ENCODE measurements at regions not wholly inside any gene's neighbourhood (a gene's known extent, or its start where the extent isn't known, plus 50 kb on each side); places are given as distances from the start of the nearest gene placed in this dataset.
A peak's percentile ranks its signal among the peaks of the same experiment; 100 is the strongest.
"Not testable (repeated sequence)": the region's sequence is repeated elsewhere in the genome, so short reads cannot be mapped to it uniquely, and the experiment has no call there.

DNA sequence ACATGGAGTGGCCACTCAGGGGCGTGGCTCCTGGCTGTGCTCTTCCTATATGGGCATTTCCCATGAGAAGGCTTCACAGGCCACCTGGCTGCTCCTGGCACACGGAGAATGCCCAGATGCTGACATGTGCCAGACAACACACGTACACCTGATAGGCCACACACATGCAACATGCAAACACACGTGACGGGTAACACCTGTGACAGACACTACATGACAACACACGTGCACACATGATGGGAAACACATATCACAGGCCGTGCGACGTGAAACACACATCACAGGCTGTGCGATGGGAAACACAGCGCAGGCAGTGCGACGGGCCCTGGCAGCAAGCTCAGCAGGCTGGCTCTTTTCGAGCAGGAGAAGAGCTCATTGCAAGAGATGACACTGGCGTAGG is 94.3 kb upstream of the HMX1 start:
- not testable (repeated sequence) for DNase-seq

DNA sequence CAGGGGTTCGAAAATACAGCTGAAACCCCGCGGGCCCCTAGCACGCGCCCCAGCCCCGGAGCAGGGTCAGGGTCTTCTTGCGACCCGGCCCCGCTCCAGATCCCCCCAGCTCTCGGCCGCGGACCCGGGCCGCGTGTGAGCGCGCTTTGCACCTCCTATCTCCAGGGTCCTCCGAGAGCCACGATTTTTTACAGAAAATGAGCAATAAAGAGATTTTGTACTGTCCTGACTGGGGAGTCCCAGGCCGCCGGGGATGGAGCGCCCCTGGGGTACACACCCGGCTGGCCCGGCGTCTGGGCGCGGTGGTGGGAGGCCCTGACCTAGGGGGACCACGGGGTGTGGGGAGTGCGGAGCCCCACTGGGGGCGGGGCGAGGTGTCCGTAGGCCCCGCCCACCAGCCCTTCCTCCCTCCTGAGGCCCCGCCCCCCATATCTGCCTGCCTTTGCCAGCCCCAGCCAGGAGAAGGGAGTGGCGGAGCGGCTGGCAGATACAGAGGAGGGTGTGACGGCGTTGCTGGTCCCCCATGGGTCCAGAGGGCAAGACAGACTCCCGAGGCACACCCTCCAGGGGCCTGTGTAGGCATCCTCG is 92.7 kb upstream of the HMX1 start:
- not testable (repeated sequence) for DNase-seq

DNA sequence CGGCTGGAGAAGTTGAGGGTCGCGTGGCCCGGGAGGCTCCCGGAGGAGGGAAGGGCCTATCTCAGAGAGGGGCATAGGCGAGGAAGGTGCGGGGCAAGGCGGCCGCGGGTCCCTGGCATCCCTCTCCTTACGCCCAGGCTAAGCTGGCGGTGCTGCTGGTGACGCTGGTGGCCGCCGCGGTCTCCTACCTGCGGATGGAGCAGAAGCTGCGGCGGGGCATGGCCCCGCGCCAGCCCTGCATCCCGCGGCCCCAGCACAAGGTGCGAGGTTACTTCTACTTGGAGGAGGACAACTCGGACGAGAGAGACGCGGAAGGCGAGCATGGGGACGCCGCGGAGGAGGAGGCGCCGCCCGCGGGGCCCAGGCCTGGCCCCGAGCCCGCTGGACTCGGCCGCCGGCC is 91.9 kb upstream of the HMX1 start:
- not testable (repeated sequence) for DNase-seq

DNA sequence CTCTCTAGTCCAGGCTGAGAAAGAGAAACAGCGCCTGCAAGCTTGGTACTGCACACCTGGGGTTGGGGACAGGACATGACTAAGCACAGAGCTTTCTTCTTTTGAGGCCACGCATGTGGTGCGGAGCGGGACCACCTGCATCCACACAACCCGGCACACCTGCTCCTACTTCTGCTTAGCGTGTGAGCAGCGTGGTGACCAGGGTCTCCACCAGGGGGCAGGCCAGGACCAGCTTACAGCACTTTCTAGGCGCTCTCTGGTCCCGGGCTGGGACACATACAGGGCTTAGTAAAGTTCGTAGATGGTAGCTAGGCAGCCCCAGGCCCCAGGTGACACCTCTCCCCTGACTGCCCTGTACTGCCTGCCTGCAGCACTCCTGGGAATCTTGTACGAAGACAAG is 89.7 kb upstream of the HMX1 start:
- DNase-seq, result not testable (repeated sequence)

DNA sequence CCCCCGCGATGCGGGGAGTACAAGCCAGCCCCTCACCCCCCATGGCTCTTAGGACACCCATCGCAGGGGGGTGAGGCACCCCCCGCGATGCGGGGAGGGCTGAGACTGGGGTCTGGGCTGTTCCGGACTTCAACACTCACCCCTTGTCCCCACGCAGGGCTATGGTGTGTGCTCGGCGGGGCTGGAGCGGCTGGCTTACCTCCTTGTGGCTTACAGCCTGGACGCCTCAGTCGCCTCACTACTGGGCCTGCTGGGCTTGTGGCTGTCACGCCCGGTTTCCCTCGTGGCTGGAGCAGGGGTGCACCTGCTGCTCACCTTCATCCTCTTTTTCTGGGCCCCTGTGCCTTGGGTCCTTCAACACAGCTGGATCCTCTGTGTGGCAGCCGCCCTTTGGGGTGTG is 87.8 kb upstream of the HMX1 start:
- DNase-seq, result not testable (repeated sequence)

DNA sequence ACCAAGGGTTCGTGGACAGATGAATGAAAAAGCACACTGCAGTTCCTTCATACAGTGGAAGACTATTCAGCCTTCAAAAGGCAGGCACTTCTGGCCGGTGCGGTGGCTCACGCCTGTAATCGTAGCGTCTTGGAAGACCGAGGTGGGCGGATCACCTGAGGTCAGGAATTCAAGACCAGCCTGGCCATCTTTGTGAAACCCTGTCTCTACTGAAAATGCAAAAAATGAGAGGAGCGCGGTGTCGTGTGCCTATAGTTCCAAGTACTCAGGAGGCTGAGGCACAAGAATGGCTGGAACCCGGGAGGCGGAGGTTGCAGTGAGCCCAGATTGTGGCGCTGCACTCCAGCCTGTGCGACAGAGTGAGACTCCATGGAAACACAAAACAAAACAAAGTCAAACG is 82.4 kb upstream of the HMX1 start:
- not testable (repeated sequence) for DNase-seq

DNA sequence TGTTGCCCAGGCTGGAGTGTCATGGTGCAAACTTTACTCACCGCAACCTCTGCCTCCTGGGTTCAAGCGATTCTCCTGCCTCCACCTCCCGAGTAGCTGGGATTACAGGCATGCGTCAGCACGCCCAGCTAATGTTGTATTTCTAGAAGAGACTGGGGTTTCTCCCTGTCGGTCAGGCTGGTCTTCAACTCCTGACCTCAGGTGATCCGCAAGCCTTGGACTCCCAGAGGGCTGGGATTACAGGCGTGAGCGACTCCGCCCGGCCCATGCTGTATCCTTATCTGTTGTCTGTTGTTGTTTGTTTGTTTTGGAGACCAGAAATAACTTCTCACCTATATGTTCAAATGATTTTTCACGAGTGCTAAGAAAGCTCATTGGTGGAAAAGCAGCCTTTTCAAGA is 81.2 kb upstream of the HMX1 start:
- not testable (repeated sequence) for DNase-seq

DNA sequence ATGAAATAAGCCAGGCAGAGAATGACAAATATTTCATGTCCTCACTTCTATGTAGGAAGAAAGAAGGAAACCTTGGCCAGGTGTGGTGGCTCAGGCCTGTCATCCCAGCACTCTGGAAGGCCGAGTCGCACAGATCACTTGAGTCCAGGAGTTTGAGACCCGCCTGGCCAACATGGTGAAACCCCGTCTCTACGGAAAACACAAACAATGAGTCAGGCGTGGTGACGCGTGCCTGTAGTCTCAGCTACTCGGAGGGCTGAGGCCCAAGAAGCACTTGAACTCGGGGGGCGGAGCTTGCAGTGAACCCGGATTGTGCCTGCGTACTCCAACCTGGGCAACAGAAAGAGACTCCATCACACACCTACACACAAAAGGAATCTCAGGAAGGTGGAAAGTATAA is 80.5 kb upstream of the HMX1 start:
- not testable (repeated sequence) for DNase-seq

DNA sequence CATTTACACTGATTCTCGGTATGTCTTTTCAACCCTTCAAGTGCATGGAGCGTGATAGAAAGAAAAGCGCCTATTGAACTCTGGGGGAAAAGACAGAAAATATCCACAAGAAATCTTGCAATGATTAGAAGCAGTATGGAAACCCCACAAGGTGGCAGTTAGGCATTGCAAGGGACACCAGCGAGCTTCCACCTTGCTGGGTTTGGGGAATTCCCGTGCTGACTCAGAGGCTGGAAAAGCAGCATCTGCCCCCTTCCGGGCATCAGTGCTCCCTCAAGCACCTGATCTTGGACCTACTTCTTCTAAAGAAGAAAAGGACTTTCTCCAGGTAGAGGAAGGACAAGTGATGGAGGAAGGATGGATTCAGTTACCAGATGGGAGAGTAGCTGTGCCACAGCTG is 73.9 kb upstream of the HMX1 start:
- not testable (repeated sequence) for DNase-seq

DNA sequence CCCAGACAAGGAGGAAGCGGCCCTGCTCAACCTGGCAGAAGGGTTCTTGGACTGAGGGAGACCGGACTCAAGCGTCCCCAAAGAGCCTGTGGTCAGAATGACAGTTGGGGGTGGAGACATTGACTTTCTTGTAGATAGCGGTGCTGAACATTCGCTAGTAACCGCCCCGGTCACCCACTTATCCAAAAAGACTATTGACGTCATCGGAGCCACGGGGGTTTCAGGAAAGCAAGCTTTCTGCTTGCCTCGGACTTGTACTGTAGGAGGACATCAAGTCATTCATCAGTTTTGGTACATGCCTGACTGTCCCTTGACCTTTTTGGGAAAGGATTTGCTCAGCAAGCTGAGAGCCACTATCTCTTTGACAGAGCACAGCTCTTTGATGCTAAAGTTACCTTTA is 71.7 kb upstream of the HMX1 start:
- not testable (repeated sequence) for DNase-seq

DNA sequence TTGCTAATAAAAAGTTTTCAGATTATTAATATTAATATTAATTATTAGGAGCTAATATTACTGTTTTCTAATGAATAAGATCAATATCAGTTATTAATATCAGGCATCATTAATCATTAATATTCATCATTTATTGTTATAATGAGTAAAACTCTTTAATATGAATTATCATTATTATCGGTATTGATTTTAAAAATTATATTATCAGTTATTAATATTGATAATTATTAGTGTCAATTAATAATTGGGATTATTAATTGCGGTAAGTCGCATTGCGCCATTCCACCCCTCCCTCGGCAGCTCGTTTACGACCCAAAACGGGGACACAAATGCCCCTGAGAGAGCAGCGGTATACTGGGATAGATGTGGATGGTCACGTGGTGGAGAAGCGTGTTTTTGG is 70.4 kb upstream of the HMX1 start:
- DNase-seq, result not testable (repeated sequence)

DNA sequence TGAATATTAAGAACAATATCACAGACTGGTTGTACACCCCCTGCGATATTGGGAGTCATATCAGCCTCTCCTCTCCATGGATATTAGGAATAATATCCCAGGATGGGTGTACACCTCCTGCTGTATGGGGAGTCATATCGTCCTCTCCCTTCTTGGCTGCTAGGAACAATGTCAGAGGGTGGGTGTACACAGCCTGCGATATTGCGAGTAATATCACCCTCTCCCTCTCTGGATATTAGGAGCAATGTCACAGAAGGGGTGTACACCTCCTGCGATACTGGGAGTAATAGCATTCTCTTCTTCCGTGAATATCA is 69.8 kb upstream of the HMX1 start:
- DNase-seq, result not testable (repeated sequence)

DNA sequence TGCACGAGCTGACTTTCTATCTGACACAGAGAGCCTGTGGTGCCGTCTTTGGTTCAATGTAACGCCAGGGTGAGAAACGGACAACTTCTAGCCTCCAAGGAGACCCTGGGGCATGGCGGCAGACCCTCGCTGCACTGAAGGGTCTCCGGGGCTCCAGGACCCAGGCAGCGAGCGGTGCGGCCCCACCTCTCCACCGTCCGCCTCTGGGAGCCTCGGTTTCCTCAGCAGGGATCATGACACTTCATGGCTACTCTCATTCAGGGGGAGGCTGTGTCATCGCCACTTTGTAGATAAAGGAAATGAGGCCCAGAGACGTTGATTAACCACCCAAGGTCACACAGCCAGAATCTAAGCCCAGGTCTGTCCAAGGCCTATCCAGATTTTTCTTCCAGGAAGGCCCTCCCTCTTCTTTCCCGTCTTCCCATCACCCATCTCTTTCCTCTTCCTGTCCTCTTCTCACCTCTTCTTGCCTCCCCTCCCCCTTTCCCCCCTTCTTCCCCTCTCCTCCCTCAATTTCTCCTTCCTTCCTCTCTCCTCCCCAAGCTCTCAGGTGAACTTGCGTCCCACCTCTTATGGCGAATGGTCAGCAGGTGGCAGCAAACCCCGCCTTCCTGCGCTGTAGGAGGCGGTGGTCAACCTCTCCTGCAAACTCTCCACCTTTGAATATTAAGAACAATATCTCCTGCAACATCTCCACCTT is 69.3 kb upstream of the HMX1 start:
- DNase-seq, result no peak

DNA sequence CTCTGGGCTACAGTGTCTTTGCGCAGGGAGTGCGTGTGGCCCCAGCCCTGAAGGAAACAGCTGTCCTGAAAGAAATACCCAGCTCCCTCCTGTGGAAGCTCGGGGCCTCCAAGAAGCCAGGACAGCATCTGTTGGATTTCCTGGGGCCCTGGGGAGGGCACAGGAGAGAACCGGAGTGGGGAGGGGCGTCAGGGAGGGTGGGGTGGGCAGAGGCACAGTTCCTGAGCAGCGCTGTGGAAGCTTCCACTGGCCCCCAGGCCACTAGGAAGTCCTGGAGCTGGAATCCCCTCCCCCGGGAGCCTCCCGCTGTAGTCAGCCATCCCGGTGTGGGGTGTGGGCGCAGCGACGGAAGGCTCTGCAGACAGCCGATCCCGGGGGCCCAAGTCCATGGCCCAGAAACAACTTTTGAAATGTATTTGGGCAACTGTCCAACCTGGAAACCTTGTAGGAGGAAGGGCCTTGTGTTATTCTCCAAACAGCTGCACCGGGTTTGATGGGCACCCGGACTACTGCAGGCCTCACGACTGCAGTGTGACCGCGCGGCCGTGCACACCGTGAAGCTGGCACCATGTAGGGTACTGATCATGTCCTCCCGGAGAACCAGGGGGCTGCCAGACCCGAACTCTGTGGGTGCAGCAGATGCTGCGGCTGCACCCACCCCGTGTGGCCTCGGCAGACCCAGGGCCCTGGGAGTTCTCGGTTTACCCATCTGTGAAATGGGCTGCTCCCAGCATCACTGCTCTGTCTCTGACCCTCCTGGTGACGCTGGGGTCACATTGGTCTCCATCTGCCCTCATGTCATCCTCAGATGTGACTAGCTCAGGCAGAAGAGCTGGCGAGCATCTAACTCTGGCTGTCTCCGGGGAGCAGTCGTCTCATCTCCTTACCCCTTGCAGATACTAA is 68.5 kb upstream of the HMX1 start:
- DNase-seq, result no peak

DNA sequence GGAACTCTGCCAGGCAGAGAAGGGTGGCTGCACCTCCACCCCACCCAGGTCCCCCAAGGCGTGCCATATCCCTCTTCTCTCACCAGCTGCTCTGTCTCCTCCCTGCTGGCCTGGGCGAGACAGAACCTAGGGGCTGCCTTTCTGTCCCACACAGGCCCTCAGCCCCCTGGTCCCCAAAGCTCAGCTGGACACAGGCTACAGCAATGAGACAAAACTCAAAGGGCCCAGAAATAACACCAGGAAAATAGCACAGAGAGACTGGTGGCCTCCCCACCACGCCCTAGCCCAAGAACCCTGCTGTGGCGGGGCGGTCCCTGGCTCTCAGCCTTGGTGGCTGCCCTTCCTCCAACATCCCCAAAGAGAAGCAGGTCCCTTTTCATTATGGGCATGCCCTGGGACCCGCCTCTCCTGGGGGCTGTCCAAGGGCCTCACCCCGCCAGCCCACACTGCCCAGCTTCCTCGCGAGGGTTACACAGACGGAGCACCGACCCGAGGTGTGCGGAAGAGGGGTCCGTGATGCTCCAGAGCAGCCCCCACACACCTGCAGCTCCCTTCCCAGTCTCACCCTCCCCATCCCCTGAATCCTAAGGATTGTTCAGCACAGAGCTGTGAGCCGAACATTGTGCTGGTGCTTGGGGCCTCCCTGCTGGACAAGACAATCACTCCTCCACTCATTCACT is 67.7 kb upstream of the HMX1 start:
- no peak for DNase-seq

DNA sequence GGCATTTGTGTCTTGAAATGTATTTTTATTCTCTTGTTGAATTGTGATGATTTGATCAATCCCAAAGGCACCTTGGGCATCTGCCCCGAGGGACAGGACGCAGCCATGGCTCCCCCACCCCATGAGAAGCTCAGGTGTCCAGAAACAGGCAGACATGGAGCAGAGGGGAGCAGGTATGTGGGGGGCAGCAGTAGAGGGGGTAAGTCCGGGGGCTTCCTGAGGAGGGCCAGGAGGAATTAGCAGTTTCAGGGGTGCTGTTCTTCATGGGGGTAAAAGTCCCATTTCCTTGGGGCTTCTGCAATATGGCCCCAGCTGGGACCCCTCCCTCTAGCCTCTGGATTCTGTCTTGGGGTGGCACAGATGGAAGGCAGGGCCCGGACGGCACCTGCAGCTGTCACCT is 67.0 kb upstream of the HMX1 start:
- no peak for DNase-seq

DNA sequence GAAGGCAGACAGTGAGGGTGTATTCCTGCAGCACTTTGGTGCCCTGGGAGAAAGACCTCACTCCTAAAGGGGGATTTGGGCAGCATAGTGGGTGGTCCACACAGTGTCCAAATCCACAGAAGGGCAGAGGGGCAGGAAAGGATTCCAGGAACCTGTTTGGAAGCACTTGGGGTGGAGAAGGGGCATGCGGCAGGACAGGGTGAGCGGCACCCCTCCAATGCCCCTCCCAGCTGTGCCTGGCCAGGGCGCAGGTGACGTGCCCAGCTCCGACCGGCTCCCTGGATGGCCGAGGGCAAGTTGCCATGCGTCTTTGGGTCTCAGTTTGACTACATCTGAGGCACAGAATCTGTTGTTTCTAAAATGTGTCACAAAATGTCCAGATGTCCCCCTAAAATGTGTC is 66.5 kb upstream of the HMX1 start:
- DNase-seq, result no peak

DNA sequence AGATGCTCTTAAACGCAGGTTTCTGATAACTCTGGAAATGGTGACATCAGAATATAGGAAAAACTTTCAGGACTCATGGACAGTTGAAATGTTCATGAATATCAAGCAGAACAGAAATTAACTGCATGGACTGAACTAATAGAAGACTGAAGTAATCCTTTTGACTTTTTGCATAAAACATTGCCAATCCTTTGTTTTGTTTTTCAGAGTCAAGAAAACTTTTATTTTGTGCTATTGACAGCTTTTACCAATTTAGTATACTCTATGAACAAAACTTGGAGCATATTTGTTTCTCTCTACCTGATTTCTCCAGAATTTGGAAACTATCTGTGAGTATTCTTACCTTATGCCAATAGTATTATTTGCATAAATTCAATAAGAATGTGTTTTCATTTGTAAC is 61.2 kb upstream of the HMX1 start:
- no peak for DNase-seq

DNA sequence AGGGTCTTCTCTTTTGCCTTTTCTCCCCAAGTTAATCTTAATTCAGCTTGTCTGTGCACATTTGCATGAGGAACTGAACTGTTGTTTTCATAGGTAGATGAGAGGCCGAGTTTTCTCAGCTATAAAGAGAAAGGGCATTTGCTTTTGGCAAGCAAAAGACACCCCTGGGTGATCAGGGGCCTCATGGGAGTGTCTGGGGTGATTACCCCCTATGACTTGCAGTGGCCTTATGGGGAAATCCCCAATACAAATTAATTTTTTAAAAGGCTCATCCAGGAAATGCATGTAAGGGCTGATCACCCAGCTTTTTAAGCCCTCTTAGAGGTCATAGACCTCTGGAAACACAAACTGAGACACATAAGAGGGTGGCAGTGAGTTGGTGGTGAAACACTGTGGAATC is 56.4 kb upstream of the HMX1 start:
- no peak for DNase-seq

DNA sequence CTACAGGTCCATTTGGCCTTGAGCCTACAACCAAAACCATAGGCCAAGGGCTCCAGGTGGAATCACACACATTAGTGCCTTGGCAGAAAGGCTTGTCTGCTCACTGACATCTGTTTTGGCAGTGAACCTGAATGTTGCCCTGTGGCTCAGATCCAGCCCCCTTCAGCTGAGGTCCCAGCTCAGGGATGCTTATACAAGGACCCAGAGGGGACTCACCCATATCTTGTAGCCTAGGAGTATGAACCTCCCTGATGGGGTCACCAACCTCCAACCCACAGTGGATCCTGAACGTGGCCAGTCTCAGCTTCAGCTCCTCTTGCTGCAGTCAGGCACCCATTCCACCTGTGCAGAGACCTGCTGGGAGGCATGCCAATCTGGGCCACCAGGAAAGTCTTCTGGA is 50.8 kb upstream of the HMX1 start:
- peak; percentile 5 for DNase-seq

DNA sequence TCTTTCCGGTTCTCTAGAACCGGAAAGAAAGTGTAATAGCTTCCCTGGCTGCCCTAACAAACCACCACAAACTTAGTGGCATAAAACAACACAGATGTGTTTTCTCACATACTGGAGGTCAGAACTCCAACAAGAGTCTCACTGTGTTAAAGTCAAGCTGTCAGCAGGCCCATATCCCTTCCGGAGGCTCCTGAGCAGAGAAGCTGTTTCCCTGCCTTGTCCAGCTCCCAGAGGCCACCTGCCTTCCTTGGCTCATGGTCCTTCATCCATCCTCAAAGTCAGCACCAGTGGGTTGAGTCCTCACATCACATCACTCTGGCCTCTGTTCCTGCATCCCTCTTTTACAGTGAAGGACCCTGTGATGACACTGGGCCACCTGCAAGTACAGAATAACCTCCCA is 49.8 kb upstream of the HMX1 start:
- no peak for DNase-seq

Data from CD4-positive, alpha-beta T cell treated with Interleukin-15 for 1 hour (primary cell).